ENCODE measurements at regions not wholly inside any gene's neighbourhood (a gene's known extent, or its start where the extent isn't known, plus 50 kb on each side); places are given as distances from the start of the nearest gene placed in this dataset.
"Not testable (repeated sequence)": the region's sequence is repeated elsewhere in the genome, so short reads cannot be mapped to it uniquely, and the experiment has no call there.

- TF ChIP-seq EZH2 (IDR thresholded peaks at IDR 0.05; ENCODE audit: borderline replicate concordance, low read depth, low read length, severe bottlenecking) (no peak), CTCF (IDR thresholded peaks at IDR 0.05; ENCODE audit: borderline replicate concordance, extremely low read depth, low read length, poor library complexity, severe bottlenecking) (no peak)
Observed at GRCh38 chr4:1583051-1583785, 100.9 kb downstream of the FAM53A start.

GRCh38 chr4:1582227-1582626 lies 101.9 kb downstream of the FAM53A start:
- H3K36me3 ChIP-seq (ENCODE audit: insufficient read depth, low read length), result no peaks in the 10 kb centered on the region

More at GRCh38 chr4:1583051-1583785, 100.9 kb downstream of the FAM53A start:
- Histone ChIP-seq H2AFZ (ENCODE audit: low read depth, low read length) (no peak overlapping the region), H3K9me3 (ENCODE audit: insufficient read depth, low read length, severe bottlenecking) (no peaks in the 10 kb centered on the region), H3K79me2 (ENCODE audit: insufficient read depth, low read length) (no peaks in the 10 kb centered on the region), H3K36me3 (ENCODE audit: insufficient read depth, low read length) (no peaks in the 10 kb centered on the region), H3K4me2 (ENCODE audit: insufficient read depth, low read length) (no peak overlapping the region), H4K20me1 (ENCODE audit: insufficient read depth, low read length) (no peaks in the 10 kb centered on the region), H3K4me1 (ENCODE audit: insufficient read depth, low read length) (no peaks in the 10 kb centered on the region), H3K4me3 (ENCODE audit: low read depth in 1 of 2, low read length in 2 of 2) (no peak overlapping the region), H3K9ac (ENCODE audit: low read depth, low read length) (no peak overlapping the region), H3K27ac (ENCODE audit: low read length) (no peak overlapping the region), H3K27me3 (ENCODE audit: insufficient read depth, low read length, poor library complexity) (no peaks in the 10 kb centered on the region)
- ATAC-seq (ENCODE audit: insufficient read depth, low read depth) (no peak), DNase-seq (no peak)

GRCh38 chr4:1581164-1581894 lies 102.8 kb downstream of the FAM53A start:
- H3K4me3 ChIP-seq (ENCODE audit: low read depth in 1 of 2, low read length in 2 of 2); H3K27me3 ChIP-seq (ENCODE audit: insufficient read depth, low read length, poor library complexity); H3K4me1 ChIP-seq (ENCODE audit: insufficient read depth, low read length); H3K36me3 ChIP-seq (ENCODE audit: insufficient read depth, low read length); H4K20me1 ChIP-seq (ENCODE audit: insufficient read depth, low read length); H3K9ac ChIP-seq (ENCODE audit: low read depth, low read length); H3K27ac ChIP-seq (ENCODE audit: low read length); H3K9me3 ChIP-seq (ENCODE audit: insufficient read depth, low read length, severe bottlenecking); H2AFZ ChIP-seq (ENCODE audit: low read depth, low read length); H3K4me2 ChIP-seq (ENCODE audit: insufficient read depth, low read length); H3K79me2 ChIP-seq (ENCODE audit: insufficient read depth, low read length): not testable (repeated sequence)
- DNase-seq (peak; percentile 50), ATAC-seq (ENCODE audit: insufficient read depth, low read depth) (peak; percentile 68)

More at GRCh38 chr4:1582227-1582626, 101.9 kb downstream of the FAM53A start:
- Histone ChIP-seq H3K9ac (ENCODE audit: low read depth, low read length) (no peak overlapping the region), H2AFZ (ENCODE audit: low read depth, low read length) (no peak overlapping the region), H3K79me2 (ENCODE audit: insufficient read depth, low read length) (no peaks in the 10 kb centered on the region), H3K27ac (ENCODE audit: low read length) (no peak overlapping the region), H3K9me3 (ENCODE audit: insufficient read depth, low read length, severe bottlenecking) (no peaks in the 10 kb centered on the region), H3K4me2 (ENCODE audit: insufficient read depth, low read length) (no peak overlapping the region), H3K4me3 (ENCODE audit: low read depth in 1 of 2, low read length in 2 of 2) (no peak overlapping the region), H4K20me1 (ENCODE audit: insufficient read depth, low read length) (no peaks in the 10 kb centered on the region), H3K27me3 (ENCODE audit: insufficient read depth, low read length, poor library complexity) (no peaks in the 10 kb centered on the region), H3K4me1 (ENCODE audit: insufficient read depth, low read length) (no peaks in the 10 kb centered on the region)
- ATAC-seq (ENCODE audit: insufficient read depth, low read depth), result no peak
- no peak for DNase-seq
- TF ChIP-seq EZH2 (IDR thresholded peaks at IDR 0.05; ENCODE audit: borderline replicate concordance, low read depth, low read length, severe bottlenecking) (no peak), CTCF (IDR thresholded peaks at IDR 0.05; ENCODE audit: borderline replicate concordance, extremely low read depth, low read length, poor library complexity, severe bottlenecking) (no peak)

- not testable (repeated sequence) for H3K79me2 ChIP-seq (ENCODE audit: insufficient read depth, low read length); H3K27me3 ChIP-seq (ENCODE audit: insufficient read depth, low read length, poor library complexity); H3K27ac ChIP-seq (ENCODE audit: low read length); H4K20me1 ChIP-seq (ENCODE audit: insufficient read depth, low read length); ATAC-seq (ENCODE audit: insufficient read depth, low read depth); H3K4me3 ChIP-seq (ENCODE audit: low read depth in 1 of 2, low read length in 2 of 2); H3K9me3 ChIP-seq (ENCODE audit: insufficient read depth, low read length, severe bottlenecking); H3K9ac ChIP-seq (ENCODE audit: low read depth, low read length); DNase-seq; H3K4me1 ChIP-seq (ENCODE audit: insufficient read depth, low read length); H3K4me2 ChIP-seq (ENCODE audit: insufficient read depth, low read length); H3K36me3 ChIP-seq (ENCODE audit: insufficient read depth, low read length); H2AFZ ChIP-seq (ENCODE audit: low read depth, low read length)
Observed at GRCh38 chr4:1580692-1581012, 103.5 kb downstream of the FAM53A start.
